HepG2 (cell line): ENCODE measurements at regions not wholly inside any gene's neighbourhood (a gene's known extent, or its start where the extent isn't known, plus 50 kb on each side); places are given as distances from the start of the nearest gene placed in this dataset.

Experiments used
- CENPX ChIP-seq: sonication (generic); formaldehyde crosslinking; IDR thresholded peaks from 2 replicates; pipeline ENCODE4 v1.9.0; 2021; ENCODE audit warnings: mild to moderate bottlenecking, missing genetic modification reagents, moderate library complexity
- DBP ChIP-seq: sonication (generic); formaldehyde crosslinking; IDR thresholded peaks from 2 replicates; pipeline ENCODE4 v1.4.0; 2020; ENCODE audit warnings: missing genetic modification reagents; ENCODE audit errors: not compliant biosample characterization
- DMAP1 ChIP-seq: IDR thresholded peaks from 2 replicates; pipeline ENCODE4 v1.6.1; 2016
- FOXK2 ChIP-seq: fragments of 450-650 bp; IDR thresholded peaks from 2 replicates; pipeline ENCODE4 v1.6.1; 2016
- HHEX ChIP-seq: IDR thresholded peaks from 2 replicates; pipeline ENCODE4 v1.6.1; 2016; ENCODE audit warnings: control low read depth
- HNF1B ChIP-seq: sonication (generic); formaldehyde crosslinking; IDR thresholded peaks from 2 replicates; pipeline ENCODE4 v1.5.1; 2020; ENCODE audit warnings: mild to moderate bottlenecking, moderate library complexity, missing genetic modification reagents
- HNRNPLL ChIP-seq: fragments of 200-400 bp; formaldehyde crosslinking; IDR thresholded peaks from 2 replicates; pipeline ENCODE4 v1.6.1; 2017; ENCODE audit warnings: mild to moderate bottlenecking, low read depth, low read length; ENCODE audit not compliant: poor library complexity, severe bottlenecking
- KMT2A ChIP-seq: sonication (generic); formaldehyde crosslinking; IDR thresholded peaks from 2 replicates; pipeline ENCODE4 v1.4.0; 2020; ENCODE audit warnings: missing genetic modification reagents
- MBD4 ChIP-seq: IDR thresholded peaks from 2 replicates; pipeline ENCODE4 v1.6.1; 2012; ENCODE audit warnings: low read length, inconsistent platforms, borderline replicate concordance
- MED13 ChIP-seq: sonication (generic); formaldehyde crosslinking; IDR thresholded peaks from 2 replicates; pipeline ENCODE4 v1.5.0; 2020; ENCODE audit warnings: missing genetic modification reagents
- SALL2 ChIP-seq: sonication (generic); formaldehyde crosslinking; IDR thresholded peaks from 2 replicates; pipeline ENCODE4 v1.8.1; 2023; ENCODE audit warnings: mild to moderate bottlenecking, missing genetic modification reagents, inconsistent platforms
- STAT6 ChIP-seq: sonication (generic); formaldehyde crosslinking; IDR thresholded peaks from 2 replicates; pipeline ENCODE4 v1.4.0; 2020; ENCODE audit warnings: missing genetic modification reagents, mild to moderate bottlenecking, borderline replicate concordance
- TOPORS ChIP-seq: sonication (generic); formaldehyde crosslinking; IDR thresholded peaks from 2 replicates; pipeline ENCODE4 v1.8.0; 2023; ENCODE audit warnings: mild to moderate bottlenecking, missing genetic modification reagents
- ZBTB25 ChIP-seq: IDR thresholded peaks from 2 replicates; pipeline ENCODE4 v1.6.1; 2018; ENCODE audit warnings: missing genetic modification reagents
- ZBTB7A ChIP-seq: sonication (generic); formaldehyde crosslinking; IDR thresholded peaks from 2 replicates; pipeline ENCODE4 v1.8.0; 2022; ENCODE audit warnings: mild to moderate bottlenecking, missing genetic modification reagents
- ZEB1 ChIP-seq: IDR thresholded peaks from 2 replicates; pipeline ENCODE4 v1.6.1; 2012; ENCODE audit warnings: mild to moderate bottlenecking, low read depth, inconsistent platforms; ENCODE audit not compliant: insufficient replicate concordance
- ZNF232 ChIP-seq: sonication (generic); formaldehyde crosslinking; IDR thresholded peaks from 2 replicates; pipeline ENCODE4 v1.4.0; 2020; ENCODE audit warnings: missing genetic modification reagents, borderline replicate concordance
- ZNF557 ChIP-seq: sonication (generic); formaldehyde crosslinking; IDR thresholded peaks from 2 replicates; pipeline ENCODE4 v1.4.0; 2020; ENCODE audit warnings: missing genetic modification reagents
- ZNF572 ChIP-seq: sonication (generic); formaldehyde crosslinking; IDR thresholded peaks from 2 replicates; pipeline ENCODE4 v1.5.1; 2020; ENCODE audit warnings: mild to moderate bottlenecking, missing genetic modification reagents
- ZNF605 ChIP-seq: sonication (generic); formaldehyde crosslinking; IDR thresholded peaks from 2 replicates; pipeline ENCODE4 v1.8.0; 2022; ENCODE audit warnings: mild to moderate bottlenecking, missing genetic modification reagents
- ZNF660 ChIP-seq: sonication (generic); formaldehyde crosslinking; IDR thresholded peaks from 2 replicates; pipeline ENCODE4 v1.5.1; 2020; ENCODE audit warnings: mild to moderate bottlenecking, low read depth, missing genetic modification reagents, borderline replicate concordance

GRCh38 chr2:43088143-43089073 is 138.0 kb downstream of the ZFP36L2 start (continued):
- TF ChIP-seq STAT6 (no peak), CENPX (CRISPR knock-in tag) (no peak), FOXK2 (peak; percentile 58; the same call in 1 of the 2 replicates), SALL2 (CRISPR knock-in tag) (no peak), HHEX (CRISPR knock-in tag) (no peak; the same call in 1 of the 2 replicates), DMAP1 (peak; percentile 46; the same call in 1 of the 2 replicates), HNF1B (0 out of 2 replicates have a peak, but pooled peaks have one; percentile 5), ZNF605 (CRISPR knock-in tag) (no peak), HNRNPLL (no peak), ZNF557 (no peak), DBP (CRISPR knock-in tag) (no peak), ZNF572 (CRISPR knock-in tag) (no peak), ZBTB25 (0 out of 2 replicates have a peak, but pooled peaks have one; percentile 37), ZNF660 (CRISPR knock-in tag) (no peak), MED13 (peak; percentile 58; the same call in 1 of the 2 replicates), TOPORS (CRISPR knock-in tag) (no peak), ZBTB7A (CRISPR knock-in tag) (no peak), MBD4 (no peak; the same call in 1 of the 2 replicates), ZNF232 (CRISPR knock-in tag) (no peak), ZEB1 (no peak), KMT2A (CRISPR knock-in tag) (no peak)
